BLaER1 (cell line): ENCODE measurements at regions not wholly inside any gene's neighbourhood (a gene's known extent, or its start where the extent isn't known, plus 50 kb on each side); places are given as distances from the start of the nearest gene placed in this dataset.
"Not testable (repeated sequence)": the region's sequence is repeated elsewhere in the genome, so short reads cannot be mapped to it uniquely, and the experiment has no call there.

Experiments used
- H3K27ac ChIP-seq: shearing (Covaris generic); formaldehyde crosslinking; 2 replicates; pipeline ENCODE4 v1.8.1; 2022
- H3K27me3 ChIP-seq: shearing (Covaris generic); formaldehyde crosslinking; 2 replicates; pipeline ENCODE4 v1.8.1; 2022
- H3K36me3 ChIP-seq: shearing (Covaris generic); formaldehyde crosslinking; 2 replicates; pipeline ENCODE4 v1.8.1; 2022
- H3K4me1 ChIP-seq: shearing (Covaris generic); formaldehyde crosslinking; 2 replicates; pipeline ENCODE4 v1.8.1; 2022
- H3K4me2 ChIP-seq: shearing (Covaris generic); formaldehyde crosslinking; 2 replicates; pipeline ENCODE4 v1.8.1; 2022
- H3K4me3 ChIP-seq: shearing (Covaris generic); formaldehyde crosslinking; 2 replicates; pipeline ENCODE4 v1.8.1; 2022
- H3K9ac ChIP-seq: shearing (Covaris generic); formaldehyde crosslinking; 2 replicates; pipeline ENCODE4 v1.8.1; 2022
- H3K9me3 ChIP-seq: shearing (Covaris generic); formaldehyde crosslinking; 2 replicates; pipeline ENCODE4 v1.8.1; 2022
- H4K20me1 ChIP-seq: shearing (Covaris generic); formaldehyde crosslinking; 2 replicates; pipeline ENCODE4 v1.8.1; 2022
- Cebpa-rat ChIP-seq: shearing (Covaris generic); IDR thresholded peaks from 2 replicates; pipeline ENCODE4 v1.8.1; 2022

GRCh38 chr4:34486461-34487363 is 1757.6 kb downstream of the ARAP2 start:
- H4K20me1 ChIP-seq = no peaks in the 10 kb centered on the region
- H3K4me2 ChIP-seq = no peak overlapping the region
- H3K9ac ChIP-seq = no peak overlapping the region
- no peaks in the 10 kb centered on the region for H3K27me3 ChIP-seq
- no peak for TF ChIP-seq Cebpa-rat
- H3K4me3 ChIP-seq = no peak overlapping the region
- H3K36me3 ChIP-seq = no peaks in the 10 kb centered on the region
- H3K9me3 ChIP-seq = no peaks in the 10 kb centered on the region
- no peak overlapping the region for H3K27ac ChIP-seq
- no peaks in the 10 kb centered on the region for H3K4me1 ChIP-seq

- H4K20me1 ChIP-seq = no peaks in the 10 kb centered on the region
- no peaks in the 10 kb centered on the region for H3K9me3 ChIP-seq
- H3K4me1 ChIP-seq = no peaks in the 10 kb centered on the region
- H3K4me3 ChIP-seq = no peak overlapping the region
- no peaks in the 10 kb centered on the region for H3K36me3 ChIP-seq
- TF ChIP-seq Cebpa-rat = no peak
- H3K4me2 ChIP-seq = no peak overlapping the region
- H3K27ac ChIP-seq = no peak overlapping the region
- no peaks in the 10 kb centered on the region for H3K27me3 ChIP-seq
- H3K9ac ChIP-seq = no peak overlapping the region
Observed at GRCh38 chr4:34492414-34492813, 1751.9 kb downstream of the ARAP2 start.

- Histone ChIP-seq H3K4me3 (no peak overlapping the region), H3K27ac (no peak overlapping the region), H3K36me3 (no peaks in the 10 kb centered on the region), H3K9ac (no peak overlapping the region), H4K20me1 (no peaks in the 10 kb centered on the region), H3K27me3 (no peaks in the 10 kb centered on the region), H3K4me2 (no peak overlapping the region), H3K4me1 (peaks cover 6% of the 10 kb centered on the region), H3K9me3 (no peaks in the 10 kb centered on the region)
- TF ChIP-seq Cebpa-rat = no peak
Observed at GRCh38 chr4:34502086-34502485, 1742.2 kb downstream of the ARAP2 start.

- not testable (repeated sequence) for H3K9me3 ChIP-seq, H3K36me3 ChIP-seq, H3K27me3 ChIP-seq, H3K9ac ChIP-seq, H3K4me2 ChIP-seq, H4K20me1 ChIP-seq, H3K4me3 ChIP-seq, H3K4me1 ChIP-seq, H3K27ac ChIP-seq
Observed at GRCh38 chr4:34504731-34505130, 1739.6 kb downstream of the ARAP2 start.

GRCh38 chr4:34506511-34507092 is 1737.7 kb downstream of the ARAP2 start:
- H3K4me2 ChIP-seq, H3K9me3 ChIP-seq, H3K9ac ChIP-seq, H3K4me3 ChIP-seq, H3K27ac ChIP-seq, H3K4me1 ChIP-seq, H3K36me3 ChIP-seq, H4K20me1 ChIP-seq, H3K27me3 ChIP-seq: not testable (repeated sequence)

GRCh38 chr4:34512616-34513015 is 1731.7 kb downstream of the ARAP2 start:
- no peak overlapping the region for H3K27ac ChIP-seq
- H3K9ac ChIP-seq = no peak overlapping the region
- H3K4me1 ChIP-seq = no peaks in the 10 kb centered on the region
- peaks cover 11% of the 10 kb centered on the region for H3K9me3 ChIP-seq
- H3K27me3 ChIP-seq = no peaks in the 10 kb centered on the region
- H3K4me3 ChIP-seq = no peak overlapping the region
- no peak overlapping the region for H3K4me2 ChIP-seq
- H4K20me1 ChIP-seq = no peaks in the 10 kb centered on the region
- TF ChIP-seq Cebpa-rat = no peak
- H3K36me3 ChIP-seq = no peaks in the 10 kb centered on the region

DNA sequence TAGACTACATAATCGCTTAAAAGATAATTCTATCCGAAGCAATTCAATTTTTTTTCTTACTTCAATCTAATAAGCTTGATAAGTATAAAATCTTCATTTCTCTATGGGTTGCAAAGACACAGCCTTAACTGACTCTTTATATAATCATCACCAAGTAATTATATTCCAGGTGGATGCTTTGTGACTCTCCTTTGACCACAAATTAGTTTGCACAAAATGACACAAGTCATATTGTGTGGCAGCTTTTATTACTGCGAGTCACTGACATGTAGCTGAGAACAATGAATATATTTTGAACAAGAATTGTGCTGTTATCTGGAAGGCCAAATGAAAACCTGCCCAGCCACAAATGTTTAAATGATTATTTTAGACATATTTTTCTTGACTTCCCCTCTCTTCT is 1727.8 kb downstream of the ARAP2 start:
- Histone ChIP-seq H3K4me2 (no peak overlapping the region), H3K9ac (no peak overlapping the region), H3K4me3 (no peak overlapping the region), H3K4me1 (no peaks in the 10 kb centered on the region), H3K36me3 (no peaks in the 10 kb centered on the region), H3K27ac (no peak overlapping the region), H4K20me1 (no peaks in the 10 kb centered on the region), H3K9me3 (peaks cover 11% of the 10 kb centered on the region), H3K27me3 (no peaks in the 10 kb centered on the region)
- no peak for TF ChIP-seq Cebpa-rat

- Histone ChIP-seq H3K4me3 (no peak overlapping the region), H3K9me3 (no peaks in the 10 kb centered on the region), H3K4me2 (no peak overlapping the region), H3K4me1 (no peaks in the 10 kb centered on the region), H4K20me1 (no peaks in the 10 kb centered on the region), H3K9ac (no peak overlapping the region), H3K27me3 (no peaks in the 10 kb centered on the region), H3K27ac (no peak overlapping the region), H3K36me3 (no peaks in the 10 kb centered on the region)
- TF ChIP-seq Cebpa-rat = no peak
Observed at GRCh38 chr4:34534916-34535315, 1709.4 kb downstream of the ARAP2 start.

DNA sequence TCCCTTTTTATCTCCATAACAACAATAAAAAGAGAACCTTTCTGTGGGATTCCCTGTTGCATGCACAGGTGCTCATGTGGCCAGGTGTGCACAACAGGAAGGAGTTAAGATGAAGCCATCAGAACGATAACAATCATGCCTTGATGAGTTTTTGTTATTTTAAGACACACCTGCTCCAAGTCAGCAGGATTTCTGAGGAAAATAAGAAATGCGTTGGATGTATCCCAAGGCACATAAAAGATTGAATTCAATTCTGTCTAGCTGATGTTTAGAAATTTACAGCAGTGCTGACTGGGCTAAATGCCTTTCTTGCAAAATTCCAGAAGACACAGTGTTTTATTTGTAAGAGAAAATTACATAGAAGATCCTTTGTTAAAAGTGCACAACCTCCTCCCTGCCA is 1678.2 kb downstream of the ARAP2 start:
- TF ChIP-seq Cebpa-rat = no peak
- Histone ChIP-seq H3K4me3 (no peak overlapping the region), H3K9ac (no peak overlapping the region), H3K4me1 (no peaks in the 10 kb centered on the region), H3K36me3 (no peaks in the 10 kb centered on the region), H3K9me3 (no peaks in the 10 kb centered on the region), H4K20me1 (no peaks in the 10 kb centered on the region), H3K27ac (no peak overlapping the region), H3K4me2 (no peak overlapping the region), H3K27me3 (no peaks in the 10 kb centered on the region)

- no peaks in the 10 kb centered on the region for H4K20me1 ChIP-seq
- H3K4me3 ChIP-seq = no peak overlapping the region
- H3K27me3 ChIP-seq = no peaks in the 10 kb centered on the region
- no peak overlapping the region for H3K9ac ChIP-seq
- H3K4me1 ChIP-seq = no peaks in the 10 kb centered on the region
- H3K36me3 ChIP-seq = no peaks in the 10 kb centered on the region
- no peak overlapping the region for H3K27ac ChIP-seq
- no peak for TF ChIP-seq Cebpa-rat
- no peak overlapping the region for H3K4me2 ChIP-seq
- H3K9me3 ChIP-seq = no peaks in the 10 kb centered on the region
Observed at GRCh38 chr4:34572026-34572425, 1672.3 kb downstream of the ARAP2 start.
